Endothelial cell of umbilical vein (primary cell): ENCODE measurements at regions not wholly inside any gene's neighbourhood (a gene's known extent, or its start where the extent isn't known, plus 50 kb on each side); places are given as distances from the start of the nearest gene placed in this dataset.

ENCODE experiments used
- BruUV-seq: library from RNA; stranded (reverse); fragments of 400-500 nt; replicated peaks from 2 replicates; lab custom pipeline; 2021; lab: Mats Ljungman, UMichigan
- CTCF ChIA-PET: fragments of 300-600, 350-600 bp; sonication (Branson Sonifier 250); formaldehyde crosslinking; loops from one replicate; lab custom pipeline; 2021; ENCODE audit warnings: antibody characterized with exemption, inconsistent platforms; lab: Charles Lee
- POLR2A ChIA-PET: fragments of 300-600, 350-600 bp; sonication (Branson Sonifier 250); formaldehyde crosslinking; loops from one replicate; lab custom pipeline; 2021; ENCODE audit warnings: antibody characterized with exemption, inconsistent platforms; lab: Charles Lee
- DNase-seq: peaks from one replicate; pipeline ENCODE4 v3.0.0-alpha.2; 2011; ENCODE audit warnings: low read depth, low spot score
- FAIRE-seq: peaks from 2 replicates; lab custom pipeline; 2011; peaks lifted over from hg19 to GRCh38; lab: Jason Lieb, UNC
- H2AFZ ChIP-seq: 2 replicates; pipeline ENCODE4 v1.6.0; 2012; ENCODE audit warnings: low read depth, low read length, control low read depth, inconsistent platforms
- H3K27ac ChIP-seq: 2 replicates; pipeline ENCODE4 v1.5.1; 2011; ENCODE audit warnings: low read depth, mild to moderate bottlenecking, control low read depth, low read length, moderate library complexity; ENCODE audit not compliant: insufficient read depth
- H3K27me3 ChIP-seq, 2 experiments: 2 replicates each; pipeline versions ENCODE4 v1.6.0 to v1.6.1; 2011; ENCODE audit warnings: low read length in 2 of 2, mixed read lengths in 1 of 2; ENCODE audit not compliant: control insufficient read depth in 2 of 2, insufficient read depth in 2 of 2
- H3K36me3 ChIP-seq, 2 experiments: 2 replicates in 1 of 2; 3 replicates in 1 of 2; pipeline ENCODE4 v1.5.1; 2011; ENCODE audit warnings: low read length in 2 of 2, mild to moderate bottlenecking in 1 of 2, moderate library complexity in 1 of 2; ENCODE audit not compliant: control insufficient read depth in 2 of 2, insufficient read depth in 2 of 2; ENCODE audit errors: extremely low read depth in 1 of 2
- H3K4me1 ChIP-seq: 3 replicates; pipeline ENCODE4 v1.5.1; 2011; ENCODE audit warnings: mild to moderate bottlenecking, low read length; ENCODE audit not compliant: control insufficient read depth, insufficient read depth; ENCODE audit errors: extremely low read depth
- H3K4me2 ChIP-seq: 2 replicates; pipeline ENCODE4 v1.6.1; 2011; ENCODE audit warnings: low read length, control low read depth, mixed read lengths; ENCODE audit not compliant: insufficient read depth
- H3K4me3 ChIP-seq, 3 experiments: fragments of 200-600 bp in 1 of 3; sonication (generic), shearing (Covaris generic) in 1 of 3; replicated peaks in 1 of 3; 2 replicates each; pipeline ENCODE4 v1.5.1; 2011 to 2016; ENCODE audit warnings: control low read depth in 3 of 3, low read length in 3 of 3, mild to moderate bottlenecking in 2 of 3, inconsistent platforms in 1 of 3, low read depth in 1 of 3, moderate library complexity in 1 of 3; ENCODE audit not compliant: insufficient read depth in 1 of 3
- H3K79me2 ChIP-seq: 2 replicates; pipeline ENCODE4 v1.6.0; 2012; ENCODE audit warnings: low read length, inconsistent platforms; ENCODE audit not compliant: control insufficient read depth, insufficient read depth
- H3K9ac ChIP-seq: replicated peaks from 2 replicates; pipeline ENCODE3; 2011; ENCODE audit warnings: low read length, control low read depth; ENCODE audit not compliant: insufficient read depth; ENCODE audit errors: extremely low read depth
- H3K9me1 ChIP-seq: replicated peaks from 3 replicates; pipeline ENCODE4 v1.6.0; 2011; ENCODE audit warnings: mild to moderate bottlenecking, low read length; ENCODE audit not compliant: control insufficient read depth, insufficient read depth; ENCODE audit errors: extremely low read depth
- H3K9me3 ChIP-seq: replicated peaks from 2 replicates; pipeline ENCODE4 v1.5.1; 2012; ENCODE audit warnings: low read length, inconsistent platforms; ENCODE audit not compliant: control insufficient read depth, insufficient read depth
- H4K20me1 ChIP-seq: replicated peaks from 2 replicates; pipeline ENCODE3; 2011; ENCODE audit warnings: mild to moderate bottlenecking, low read length; ENCODE audit not compliant: control insufficient read depth, insufficient read depth; ENCODE audit errors: extremely low read depth
- EZH2 ChIP-seq: IDR thresholded peaks from 2 replicates; pipeline ENCODE4 v1.6.1; 2012; ENCODE audit warnings: borderline replicate concordance, low read depth, mild to moderate bottlenecking, moderate library complexity, low read length, inconsistent platforms; ENCODE audit not compliant: severe bottlenecking
- FOS ChIP-seq: IDR thresholded peaks from 2 replicates; pipeline ENCODE4 v1.6.1; 2011; ENCODE audit warnings: mild to moderate bottlenecking, low read length, moderate library complexity, borderline replicate concordance; ENCODE audit not compliant: insufficient read depth
- GATA2 ChIP-seq: IDR thresholded peaks from 2 replicates; pipeline ENCODE4 v1.7.0; 2011; ENCODE audit warnings: low read depth, mild to moderate bottlenecking, moderate library complexity, mixed read lengths, low read length; ENCODE audit not compliant: insufficient read length, insufficient read depth
- JUN ChIP-seq: IDR thresholded peaks from 2 replicates; pipeline ENCODE4 v1.6.1; 2011; ENCODE audit warnings: borderline replicate concordance, low read depth; ENCODE audit not compliant: insufficient read length, insufficient read depth
- MYC ChIP-seq: IDR thresholded peaks from one replicate; pipeline ENCODE4 v1.6.1; 2011; ENCODE audit warnings: mild to moderate bottlenecking, low read depth, low read length
- POLR2A ChIP-seq: IDR thresholded peaks from 2 replicates; pipeline ENCODE4 v1.6.1; 2012; ENCODE audit warnings: low read depth, mild to moderate bottlenecking, control low read depth, low read length
- POLR2AphosphoS5 ChIP-seq: IDR thresholded peaks from 2 replicates; pipeline ENCODE4 v1.6.1; 2012; ENCODE audit warnings: low read depth, mild to moderate bottlenecking, control low read depth, low read length, moderate library complexity; ENCODE audit not compliant: insufficient read depth
- dilution Hi-C: fragments of 300-500 bp; cut with MboI; formaldehyde crosslinking; loops from one replicate; pipeline ENCODE4 v1.15.0; 2019; ENCODE audit warnings: low sequenced_read_pairs; ENCODE audit not compliant: extremely low pct_ligation_motif_present
- intact Hi-C: fragments of 100-400 bp; cut with micrococcal nuclease; formaldehyde crosslinking; loops from one replicate; pipeline ENCODE4 v1.10.0; 2022
- TF ChIP-seq, protein P1 (sequence below): IDR thresholded peaks from 2 replicates; pipeline ENCODE4 v1.6.1; 2011; ENCODE audit not compliant: insufficient read depth, insufficient read length

DNA sequence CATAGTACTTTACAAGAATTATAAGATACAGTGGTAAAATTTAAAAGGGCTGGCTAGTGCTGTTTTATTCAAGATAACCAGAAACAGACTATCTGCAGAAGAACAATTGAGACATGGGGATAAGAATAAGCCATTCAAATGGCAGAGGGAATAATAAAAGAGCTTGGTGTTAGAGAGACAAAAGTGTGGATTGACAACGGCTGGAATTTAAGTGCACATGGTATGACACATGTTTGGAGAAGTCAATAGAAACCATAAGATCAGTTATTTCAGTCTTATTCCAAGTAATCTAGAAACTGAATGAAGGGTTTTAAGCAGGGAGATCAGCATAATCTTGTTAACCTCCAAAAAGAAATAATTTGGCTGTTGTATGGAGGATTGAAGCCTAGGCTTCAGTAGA lies 1205.5 kb upstream of the CITED2 start:
- intact Hi-C loops: loop anchor here (10.0 kb wide), 1 partner anchor 605 kb away; no protein-coding TSS in a partner anchor
- CTCF ChIA-PET: interaction anchor here (1.5 kb wide), 1 partner anchor 24 kb away, joined by 3 read pairs; no protein-coding TSS in a partner anchor

DNA sequence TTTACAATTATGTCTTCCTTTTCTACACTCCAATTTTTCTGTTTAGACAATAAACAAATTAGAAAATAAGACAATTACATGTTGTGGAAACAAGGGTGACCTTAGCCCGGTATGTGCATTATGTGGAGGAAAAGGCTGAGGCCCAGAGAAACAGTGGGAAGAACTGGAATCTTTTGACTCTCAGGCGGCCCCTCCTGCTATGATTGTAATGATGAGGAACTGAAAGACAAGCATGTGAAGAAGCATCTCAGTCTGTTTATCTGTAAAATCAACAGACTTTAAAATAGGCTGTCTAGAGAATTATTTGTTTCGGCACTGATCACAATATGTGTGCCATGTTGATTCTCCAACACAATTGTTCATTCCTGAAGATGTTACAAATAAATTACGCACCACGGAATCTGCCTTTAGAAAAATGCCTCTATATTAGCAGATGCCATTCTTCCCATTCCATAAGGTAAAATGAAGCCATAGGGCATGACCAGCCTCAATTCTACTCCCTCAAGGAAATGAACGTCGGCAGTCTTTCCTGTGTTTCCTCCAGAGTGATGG lies 1201.6 kb upstream of the CITED2 start:
- H3K4me1 ChIP-seq: peaks cover 20% of the 10 kb centered on the region
- H4K20me1 ChIP-seq: no peaks in the 10 kb centered on the region
- H3K9ac ChIP-seq: no peak overlapping the region
- H3K4me3 ChIP-seq: no peak overlapping the region
- no peak overlapping the region for H3K4me2 ChIP-seq
- intact Hi-C loops (loop anchor here (10.0 kb wide), 1 partner anchor 601 kb away; no protein-coding TSS in a partner anchor), dilution Hi-C loops (no loop called here)
- H3K79me2 ChIP-seq: no peaks in the 10 kb centered on the region
- H3K27me3 ChIP-seq: no peaks in the 10 kb centered on the region
- ChIA-PET POLR2A (no interaction called here), CTCF (no interaction called here)
- no peaks in the 10 kb centered on the region for H3K36me3 ChIP-seq
- no TSS peak for BruUV-seq
- H2AFZ ChIP-seq: no peak overlapping the region
- H3K9me3 ChIP-seq: no peaks in the 10 kb centered on the region
- FAIRE-seq: no peak
- TF ChIP-seq JUN: no peak
- DNase-seq: no peak
- H3K9me1 ChIP-seq: no peaks in the 10 kb centered on the region
- no peak overlapping the region for H3K27ac ChIP-seq

More for the DNA sequence above, 1205.5 kb upstream of the CITED2 start:
- FAIRE-seq: no peak
- dilution Hi-C loops: no loop called here
- H3K4me2 ChIP-seq: no peak overlapping the region
- no peaks in the 10 kb centered on the region for H3K9me3 ChIP-seq
- POLR2A ChIA-PET: no interaction called here
- H3K27me3 ChIP-seq: no peaks in the 10 kb centered on the region
- H3K4me3 ChIP-seq: no peak overlapping the region
- no peak for DNase-seq
- H4K20me1 ChIP-seq: no peaks in the 10 kb centered on the region
- no TSS peak for BruUV-seq
- no peaks in the 10 kb centered on the region for H3K4me1 ChIP-seq
- no peaks in the 10 kb centered on the region for H3K9me1 ChIP-seq
- no peak overlapping the region for H3K9ac ChIP-seq
- H3K27ac ChIP-seq: no peak overlapping the region
- TF ChIP-seq MYC (no peak), EZH2 (no peak), POLR2AphosphoS5 (no peak), GATA2 (no peak), JUN (no peak), FOS (no peak), POLR2A (no peak)
- TF ChIP-seq, protein P1, sequence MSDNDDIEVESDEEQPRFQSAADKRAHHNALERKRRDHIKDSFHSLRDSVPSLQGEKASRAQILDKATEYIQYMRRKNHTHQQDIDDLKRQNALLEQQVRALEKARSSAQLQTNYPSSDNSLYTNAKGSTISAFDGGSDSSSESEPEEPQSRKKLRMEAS: no peak
- no peak overlapping the region for H2AFZ ChIP-seq
- no peaks in the 10 kb centered on the region for H3K79me2 ChIP-seq
- H3K36me3 ChIP-seq: no peaks in the 10 kb centered on the region
